ENCODE measurements at regions not wholly inside any gene's neighbourhood (a gene's known extent, or its start where the extent isn't known, plus 50 kb on each side); places are given as distances from the start of the nearest gene placed in this dataset.

DNA sequence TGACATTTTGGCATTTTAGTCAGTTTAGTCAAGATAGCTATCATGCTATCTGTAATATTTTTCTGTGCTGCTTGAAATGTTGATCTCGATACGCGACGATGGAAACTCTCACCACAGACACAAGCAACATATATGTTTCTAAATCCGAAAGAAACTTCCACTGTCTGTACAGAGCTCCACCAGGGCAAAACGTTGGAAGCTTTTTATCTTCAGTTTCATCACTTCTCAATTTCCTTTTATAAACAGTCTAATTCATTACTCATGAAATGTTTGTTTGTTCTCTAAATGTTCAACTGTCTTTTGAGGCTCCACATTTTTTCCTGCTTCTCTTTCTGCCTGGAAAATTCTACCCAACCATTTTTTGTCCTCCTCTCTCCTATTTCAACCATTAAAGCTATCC is 737.6 kb downstream of the SLC16A7 start:
- CTCF ChIA-PET, result interaction anchor here (1.4 kb wide), 1 partner anchor 9 kb away, joined by 3 read pairs; no protein-coding TSS in a partner anchor
- no peaks in the 10 kb centered on the region for H3K4me1 Mint-ChIP-seq (ENCODE audit: low read depth)
- POLR2A ChIA-PET, result no interaction called here
- no peak overlapping the region for H3K4me3 Mint-ChIP-seq
- ATAC-seq (no peak), DNase-seq (no peak)
- no peak overlapping the region for H3K27ac Mint-ChIP-seq
- TF ChIP-seq, protein P1, sequence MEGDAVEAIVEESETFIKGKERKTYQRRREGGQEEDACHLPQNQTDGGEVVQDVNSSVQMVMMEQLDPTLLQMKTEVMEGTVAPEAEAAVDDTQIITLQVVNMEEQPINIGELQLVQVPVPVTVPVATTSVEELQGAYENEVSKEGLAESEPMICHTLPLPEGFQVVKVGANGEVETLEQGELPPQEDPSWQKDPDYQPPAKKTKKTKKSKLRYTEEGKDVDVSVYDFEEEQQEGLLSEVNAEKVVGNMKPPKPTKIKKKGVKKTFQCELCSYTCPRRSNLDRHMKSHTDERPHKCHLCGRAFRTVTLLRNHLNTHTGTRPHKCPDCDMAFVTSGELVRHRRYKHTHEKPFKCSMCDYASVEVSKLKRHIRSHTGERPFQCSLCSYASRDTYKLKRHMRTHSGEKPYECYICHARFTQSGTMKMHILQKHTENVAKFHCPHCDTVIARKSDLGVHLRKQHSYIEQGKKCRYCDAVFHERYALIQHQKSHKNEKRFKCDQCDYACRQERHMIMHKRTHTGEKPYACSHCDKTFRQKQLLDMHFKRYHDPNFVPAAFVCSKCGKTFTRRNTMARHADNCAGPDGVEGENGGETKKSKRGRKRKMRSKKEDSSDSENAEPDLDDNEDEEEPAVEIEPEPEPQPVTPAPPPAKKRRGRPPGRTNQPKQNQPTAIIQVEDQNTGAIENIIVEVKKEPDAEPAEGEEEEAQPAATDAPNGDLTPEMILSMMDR (IDR thresholded peaks at IDR 0.05), result no peak
- H3K9me3 Mint-ChIP-seq, result peaks cover 5% of the 10 kb centered on the region
- no peaks in the 10 kb centered on the region for H3K36me3 Mint-ChIP-seq (ENCODE audit: low read depth)
- intact Hi-C loops (cut with micrococcal nuclease), result no loop called here
- no peaks in the 10 kb centered on the region for H3K27me3 Mint-ChIP-seq

DNA sequence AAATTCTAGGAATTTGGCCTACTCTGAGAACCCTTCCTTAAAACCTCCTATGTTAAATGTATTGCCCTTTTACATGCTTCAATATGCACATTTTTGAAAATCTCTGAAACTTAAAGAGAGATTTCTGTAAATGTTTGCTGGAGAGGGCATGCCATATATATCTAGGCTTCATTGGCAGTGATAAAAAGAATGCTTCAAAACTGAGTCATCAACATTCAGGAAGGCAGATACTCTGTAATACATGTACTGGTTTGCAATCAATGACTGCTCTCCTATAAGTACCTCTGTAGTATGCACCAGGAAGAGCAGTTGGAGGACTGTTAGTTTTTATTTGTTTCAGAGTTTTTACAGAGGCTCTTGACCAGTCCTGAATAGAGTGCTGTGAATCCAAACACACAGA is 739.9 kb downstream of the SLC16A7 start:
- intact Hi-C loops (cut with micrococcal nuclease), result no loop called here
- no peak for ATAC-seq
- Mint-ChIP-seq H3K9me3 (peaks cover 6% of the 10 kb centered on the region), H3K4me3 (no peak overlapping the region), H3K36me3 (ENCODE audit: low read depth) (no peaks in the 10 kb centered on the region), H3K27me3 (no peaks in the 10 kb centered on the region), H3K27ac (no peak overlapping the region), H3K4me1 (ENCODE audit: low read depth) (no peaks in the 10 kb centered on the region)
- CTCF ChIA-PET, result no interaction called here
- TF ChIP-seq, protein P1 (IDR thresholded peaks at IDR 0.05), result no peak
- POLR2A ChIA-PET, result no interaction called here
- no peak for DNase-seq

DNA sequence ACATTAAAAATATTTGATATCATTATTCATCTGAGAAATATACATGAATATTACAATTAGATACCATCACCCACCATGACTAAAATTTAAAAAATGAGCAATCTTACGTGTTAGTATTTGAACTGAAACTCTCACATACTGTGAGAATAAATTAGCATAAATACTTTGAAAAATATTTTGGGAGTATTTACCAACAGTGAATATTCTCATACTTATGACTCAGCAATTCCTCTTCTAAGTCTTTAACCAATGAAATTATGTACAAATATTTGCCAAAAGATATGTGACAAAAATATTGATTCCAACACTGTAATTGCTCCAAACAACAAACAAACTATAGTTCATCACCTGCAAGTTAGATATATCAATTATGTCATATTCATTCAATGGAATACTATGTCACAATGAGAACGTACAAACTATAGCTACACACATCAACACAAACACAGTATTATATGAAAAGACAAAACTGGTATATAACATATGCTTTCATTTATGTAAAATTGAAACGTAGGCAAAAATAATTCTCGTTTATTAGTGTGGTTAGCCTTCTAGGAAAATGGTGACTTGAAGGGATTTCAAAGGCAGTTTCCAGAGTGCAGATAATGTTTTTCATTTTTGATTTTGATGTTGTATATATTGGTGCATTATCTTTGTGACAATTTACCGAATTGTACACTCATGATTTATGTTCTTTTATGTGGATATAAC is 742.2 kb downstream of the SLC16A7 start:
- intact Hi-C loops (cut with micrococcal nuclease), result no loop called here
- DNase-seq (no peak), ATAC-seq (no peak)
- POLR2A ChIA-PET, result no interaction called here
- no peak overlapping the region for H3K27ac Mint-ChIP-seq
- peaks cover 6% of the 10 kb centered on the region for H3K9me3 Mint-ChIP-seq
- no peaks in the 10 kb centered on the region for H3K4me1 Mint-ChIP-seq (ENCODE audit: low read depth)
- CTCF ChIA-PET, result no interaction called here
- TF ChIP-seq, protein P1 (IDR thresholded peaks at IDR 0.05), result no peak
- no peak overlapping the region for H3K4me3 Mint-ChIP-seq
- H3K27me3 Mint-ChIP-seq, result no peaks in the 10 kb centered on the region
- H3K36me3 Mint-ChIP-seq (ENCODE audit: low read depth), result no peaks in the 10 kb centered on the region

DNA sequence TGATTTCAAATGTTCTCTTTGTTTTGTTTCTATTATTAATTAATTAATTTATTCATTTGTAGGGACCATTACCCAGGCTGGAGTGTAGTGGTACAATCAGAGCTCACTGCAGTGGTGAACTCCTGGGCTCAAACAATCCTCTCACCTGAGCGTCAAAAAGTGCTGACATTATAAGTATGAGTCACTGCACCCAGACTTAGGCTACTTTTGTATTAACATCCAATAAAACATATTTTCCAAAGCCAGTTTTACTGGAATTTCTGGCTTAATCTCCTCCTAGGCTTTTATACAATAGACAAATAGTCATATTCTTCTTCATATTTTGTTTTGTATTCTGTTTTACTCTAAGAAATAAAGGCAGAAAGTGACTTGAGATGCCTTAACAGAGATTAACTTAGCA is 749.6 kb downstream of the SLC16A7 start:
- TF ChIP-seq, protein P1 (IDR thresholded peaks at IDR 0.05), result no peak
- ChIA-PET POLR2A (no interaction called here), CTCF (no interaction called here)
- ATAC-seq (no peak), DNase-seq (no peak)
- intact Hi-C loops (cut with micrococcal nuclease), result no loop called here
- H3K36me3 Mint-ChIP-seq (ENCODE audit: low read depth), result no peaks in the 10 kb centered on the region
- H3K4me3 Mint-ChIP-seq, result no peak overlapping the region
- no peaks in the 10 kb centered on the region for H3K9me3 Mint-ChIP-seq
- H3K27ac Mint-ChIP-seq, result no peak overlapping the region
- H3K4me1 Mint-ChIP-seq (ENCODE audit: low read depth), result no peaks in the 10 kb centered on the region
- H3K27me3 Mint-ChIP-seq, result no peaks in the 10 kb centered on the region

DNA sequence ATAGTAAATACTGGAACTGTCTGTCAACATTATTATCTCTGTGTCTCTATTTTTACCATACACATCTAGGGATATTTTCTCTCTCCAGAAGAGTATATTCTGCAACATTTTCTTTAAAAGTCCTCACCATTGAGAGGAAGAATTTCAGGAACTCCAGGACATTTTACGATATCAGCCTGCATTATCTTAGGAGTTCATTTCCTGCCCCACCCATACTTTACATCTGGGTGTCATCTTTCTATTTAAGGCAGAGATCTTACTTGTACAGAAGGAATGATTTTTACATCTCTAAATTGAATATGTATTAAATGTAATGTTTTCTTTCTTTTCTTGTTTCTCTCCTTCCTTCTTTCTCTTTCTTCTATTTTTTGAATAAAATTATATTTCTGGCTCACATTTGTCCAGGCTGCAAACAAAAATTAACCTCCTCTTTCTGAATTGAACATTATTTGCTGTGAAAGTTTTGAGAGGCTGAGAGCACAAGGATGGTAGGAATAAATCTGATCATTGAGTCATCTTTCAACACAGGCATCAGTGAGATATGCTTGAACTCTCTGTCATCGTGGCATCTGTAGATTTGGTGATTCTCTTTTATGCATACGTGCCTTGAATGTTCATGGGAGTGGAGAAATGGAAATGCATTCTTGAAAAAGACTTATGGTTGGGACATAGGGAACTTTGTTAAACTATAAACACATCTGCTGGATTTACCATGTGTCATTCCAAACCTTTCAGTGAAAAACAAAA is 753.6 kb downstream of the SLC16A7 start:
- Mint-ChIP-seq H3K36me3 (ENCODE audit: low read depth) (no peaks in the 10 kb centered on the region), H3K27me3 (no peaks in the 10 kb centered on the region), H3K4me1 (ENCODE audit: low read depth) (no peaks in the 10 kb centered on the region), H3K9me3 (peaks cover 6% of the 10 kb centered on the region), H3K27ac (no peak overlapping the region), H3K4me3 (no peak overlapping the region)
- ChIA-PET CTCF (no interaction called here), POLR2A (no interaction called here)
- intact Hi-C loops (cut with micrococcal nuclease), result no loop called here
- DNase-seq (no peak), ATAC-seq (no peak)
- TF ChIP-seq, protein P1 (IDR thresholded peaks at IDR 0.05), result no peak
